ENCODE measurements at regions not wholly inside any gene's neighbourhood (a gene's known extent, or its start where the extent isn't known, plus 50 kb on each side); places are given as distances from the start of the nearest gene placed in this dataset.

DNA sequence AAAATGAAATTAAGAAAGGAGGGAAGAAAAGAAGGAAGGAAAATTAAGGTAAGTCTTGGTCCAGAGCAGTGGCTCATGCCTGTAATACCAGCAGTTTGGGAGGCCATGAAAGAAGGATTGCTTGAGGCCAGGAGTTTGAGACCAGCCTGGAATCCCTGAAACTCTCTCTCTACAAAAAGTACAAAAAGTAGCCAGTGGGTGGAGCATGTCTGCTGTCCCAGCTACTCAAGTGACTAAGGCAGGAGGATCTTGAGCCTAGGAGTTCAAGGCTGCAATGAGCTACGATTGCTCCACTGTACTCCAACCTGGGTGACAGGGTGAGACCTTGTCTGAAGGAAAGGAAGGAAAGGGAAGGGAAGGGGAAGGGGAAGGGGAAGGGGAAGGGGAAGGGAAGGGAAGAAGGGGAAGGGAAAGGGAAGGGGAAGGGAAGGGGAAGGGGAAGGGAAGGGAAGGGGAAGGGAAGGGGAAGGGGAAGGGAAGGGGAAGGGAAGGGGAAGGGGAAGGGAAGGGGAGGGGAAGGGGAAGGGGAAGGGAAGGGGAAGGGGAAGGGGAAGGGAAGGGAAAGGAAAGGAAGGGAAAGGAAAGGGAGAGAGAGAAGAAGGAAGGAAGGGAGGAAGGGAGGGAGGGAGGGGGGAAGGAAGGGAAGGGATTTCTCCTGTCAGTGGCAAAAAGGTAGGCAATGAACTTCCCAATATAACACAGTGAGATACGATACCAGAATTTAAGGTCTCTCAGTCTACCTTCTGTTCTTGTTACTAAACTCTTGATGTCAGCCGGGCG, 412.8 kb downstream of the CMPK2 start:
- TF ChIP-seq, protein P1, sequence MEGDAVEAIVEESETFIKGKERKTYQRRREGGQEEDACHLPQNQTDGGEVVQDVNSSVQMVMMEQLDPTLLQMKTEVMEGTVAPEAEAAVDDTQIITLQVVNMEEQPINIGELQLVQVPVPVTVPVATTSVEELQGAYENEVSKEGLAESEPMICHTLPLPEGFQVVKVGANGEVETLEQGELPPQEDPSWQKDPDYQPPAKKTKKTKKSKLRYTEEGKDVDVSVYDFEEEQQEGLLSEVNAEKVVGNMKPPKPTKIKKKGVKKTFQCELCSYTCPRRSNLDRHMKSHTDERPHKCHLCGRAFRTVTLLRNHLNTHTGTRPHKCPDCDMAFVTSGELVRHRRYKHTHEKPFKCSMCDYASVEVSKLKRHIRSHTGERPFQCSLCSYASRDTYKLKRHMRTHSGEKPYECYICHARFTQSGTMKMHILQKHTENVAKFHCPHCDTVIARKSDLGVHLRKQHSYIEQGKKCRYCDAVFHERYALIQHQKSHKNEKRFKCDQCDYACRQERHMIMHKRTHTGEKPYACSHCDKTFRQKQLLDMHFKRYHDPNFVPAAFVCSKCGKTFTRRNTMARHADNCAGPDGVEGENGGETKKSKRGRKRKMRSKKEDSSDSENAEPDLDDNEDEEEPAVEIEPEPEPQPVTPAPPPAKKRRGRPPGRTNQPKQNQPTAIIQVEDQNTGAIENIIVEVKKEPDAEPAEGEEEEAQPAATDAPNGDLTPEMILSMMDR (IDR thresholded peaks at IDR 0.05), result no peak
- no peak for TF ChIP-seq POLR2A (IDR thresholded peaks at IDR 0.05)

Measured in Peyer's patch (tissue), 4 donors.